GM12878 (cell line): ENCODE measurements at regions not wholly inside any gene's neighbourhood (a gene's known extent, or its start where the extent isn't known, plus 50 kb on each side); places are given as distances from the start of the nearest gene placed in this dataset.

ENCODE experiments used
- BMI1 ChIP-seq: fragments of 450-650 bp; IDR thresholded peaks from 2 replicates; pipeline ENCODE4 v1.6.1; 2016; ENCODE audit warnings: mild to moderate bottlenecking, moderate library complexity, borderline replicate concordance
- ESRRA ChIP-seq: IDR thresholded peaks from 2 replicates; pipeline ENCODE4 v1.6.1; 2012; ENCODE audit warnings: mild to moderate bottlenecking, low read length, improper control_type of control experiment
- GATAD2B ChIP-seq: fragments of 450-650 bp; conservative IDR thresholded peaks from 2 replicates; pipeline ENCODE4 v1.6.1; 2017; ENCODE audit warnings: low read depth, mild to moderate bottlenecking, moderate library complexity
- JUNB ChIP-seq: IDR thresholded peaks from 2 replicates; pipeline ENCODE4 v1.6.1; 2016; ENCODE audit warnings: antibody characterized with exemption, mild to moderate bottlenecking
- MEF2A ChIP-seq: IDR thresholded peaks from 2 replicates; pipeline ENCODE4 v1.6.1; 2011; ENCODE audit warnings: low read depth, mild to moderate bottlenecking, low read length, moderate library complexity; ENCODE audit not compliant: insufficient read depth
- RELA ChIP-seq: fragments of 450-650 bp; IDR thresholded peaks from 2 replicates; pipeline ENCODE4 v1.8.0; 2014; ENCODE audit warnings: borderline replicate concordance; ENCODE audit not compliant: partially characterized antibody
- REST ChIP-seq: IDR thresholded peaks from 2 replicates; pipeline ENCODE4 v1.6.1; 2012; ENCODE audit warnings: mild to moderate bottlenecking, low read depth, low read length
- SKIL ChIP-seq: fragments of 450-650 bp; IDR thresholded peaks from 2 replicates; pipeline ENCODE4 v1.6.1; 2017; ENCODE audit warnings: mild to moderate bottlenecking, low read depth, inconsistent platforms; ENCODE audit not compliant: poor library complexity, severe bottlenecking
- SRF ChIP-seq, 2 experiments: IDR thresholded peaks; 2 replicates each; pipeline ENCODE4 v1.6.1; 2011; ENCODE audit warnings: low read depth in 2 of 2, low read length in 2 of 2, mild to moderate bottlenecking in 1 of 2, moderate library complexity in 1 of 2
- TCF7 ChIP-seq: IDR thresholded peaks from 2 replicates; pipeline ENCODE4 v1.6.1; 2014; ENCODE audit warnings: antibody characterized with exemption, borderline replicate concordance
- TF ChIP-seq, protein P1 (sequence below): IDR thresholded peaks from 2 replicates; pipeline ENCODE4 v1.6.1; 2011; ENCODE audit warnings: borderline replicate concordance, low read depth, mild to moderate bottlenecking, moderate library complexity, mixed read lengths, low read length; ENCODE audit not compliant: insufficient read depth; ENCODE audit errors: extremely low read length

GRCh38 chr5:23139338-23140171 lies 286.4 kb upstream of the CDH12 start (continued):
- TF ChIP-seq BMI1 = no peak
- TF ChIP-seq MEF2A = no peak
- TF ChIP-seq JUNB = no peak
- no peak for TF ChIP-seq SKIL
- no peak for TF ChIP-seq SRF (IDR thresholded peaks at IDR 0.05; ENCODE audit: low read depth in 2 of 2, low read length in 2 of 2)
- TF ChIP-seq, protein P1, sequence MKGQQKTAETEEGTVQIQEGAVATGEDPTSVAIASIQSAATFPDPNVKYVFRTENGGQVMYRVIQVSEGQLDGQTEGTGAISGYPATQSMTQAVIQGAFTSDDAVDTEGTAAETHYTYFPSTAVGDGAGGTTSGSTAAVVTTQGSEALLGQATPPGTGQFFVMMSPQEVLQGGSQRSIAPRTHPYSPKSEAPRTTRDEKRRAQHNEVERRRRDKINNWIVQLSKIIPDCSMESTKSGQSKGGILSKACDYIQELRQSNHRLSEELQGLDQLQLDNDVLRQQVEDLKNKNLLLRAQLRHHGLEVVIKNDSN = no peak
- no peak for TF ChIP-seq RELA
- no peak for TF ChIP-seq GATAD2B
- no peak for TF ChIP-seq REST
- TF ChIP-seq ESRRA = no peak
- no peak for TF ChIP-seq TCF7
- TF ChIP-seq, all 136 proteins: peak for 4
